ENCODE measurements at regions not wholly inside any gene's neighbourhood (a gene's known extent, or its start where the extent isn't known, plus 50 kb on each side); places are given as distances from the start of the nearest gene placed in this dataset.
"Not testable (repeated sequence)": the region's sequence is repeated elsewhere in the genome, so short reads cannot be mapped to it uniquely, and the experiment has no call there.

- DNase-seq = no peak
These were observed 528.4 kb upstream of the TOM1L1 start for GRCh38 chr17:54372069-54372749.

- DNase-seq = no peak
These were observed 526.7 kb upstream of the TOM1L1 start for GRCh38 chr17:54373970-54374369.

DNA sequence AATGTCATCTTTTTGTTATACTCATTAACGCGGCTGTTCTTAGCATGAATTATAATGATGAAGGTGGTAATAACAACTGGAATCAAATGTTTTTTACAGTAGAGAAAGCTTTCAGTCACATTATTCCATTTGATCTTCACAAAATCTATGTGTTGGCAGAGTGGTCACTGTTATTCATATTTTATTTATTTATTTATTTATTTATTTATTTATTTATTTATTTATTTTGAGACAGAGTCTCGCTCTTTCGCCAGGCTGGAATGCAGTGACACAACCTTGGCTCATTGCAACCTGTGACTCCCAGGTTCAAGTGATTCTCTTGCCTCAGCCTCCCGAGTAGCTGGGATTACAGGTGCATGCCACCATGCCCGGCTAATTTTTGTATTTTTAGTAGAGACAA, 524.2 kb upstream of the TOM1L1 start:
- DNase-seq = not testable (repeated sequence)

DNA sequence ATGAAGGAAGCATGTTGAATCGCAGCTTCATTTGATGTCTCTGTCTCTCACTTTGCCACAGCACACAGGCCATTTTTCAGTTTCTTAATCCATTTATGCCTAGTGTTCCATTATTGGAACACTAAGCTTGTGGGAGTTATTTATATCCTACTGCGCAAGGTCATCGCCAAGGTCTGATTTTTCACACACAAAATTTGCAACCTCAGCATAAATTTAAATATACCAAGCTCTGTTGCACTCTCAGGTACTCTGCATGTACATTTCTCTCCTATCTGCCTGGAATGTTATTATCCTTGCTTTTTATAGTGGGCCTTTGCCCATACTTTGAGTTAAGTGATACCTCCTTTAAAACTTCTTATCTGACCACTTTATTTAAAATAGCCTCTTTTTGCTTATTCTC, 519.2 kb upstream of the TOM1L1 start:
- no peak for DNase-seq

DNA sequence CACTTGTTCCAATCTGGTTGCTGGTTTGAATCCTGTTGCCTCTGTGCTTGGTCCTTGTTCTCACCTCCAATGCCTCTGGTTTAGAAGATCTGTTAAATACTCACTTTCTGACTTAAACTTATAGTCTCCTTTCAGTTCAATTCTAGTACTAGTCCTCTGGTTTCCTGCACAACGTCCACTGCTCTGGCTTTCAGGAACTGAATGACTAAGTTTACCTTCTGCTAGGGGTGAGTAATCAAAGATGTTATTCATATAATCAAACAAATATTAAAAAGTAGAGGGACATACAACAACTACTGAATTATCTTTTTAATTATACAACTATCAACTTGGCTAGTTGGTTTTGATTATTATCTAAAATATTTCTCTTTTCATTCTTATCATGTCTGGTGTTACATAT, 496.4 kb upstream of the TOM1L1 start:
- DNase-seq = no peak

GRCh38 chr17:54405826-54406225, 494.8 kb upstream of the TOM1L1 start:
- DNase-seq = no peak

- no peak for DNase-seq
These were observed 491.9 kb upstream of the TOM1L1 start for GRCh38 chr17:54408731-54409130.

GRCh38 chr17:54418467-54418866, 482.2 kb upstream of the TOM1L1 start:
- DNase-seq = no peak

DNA sequence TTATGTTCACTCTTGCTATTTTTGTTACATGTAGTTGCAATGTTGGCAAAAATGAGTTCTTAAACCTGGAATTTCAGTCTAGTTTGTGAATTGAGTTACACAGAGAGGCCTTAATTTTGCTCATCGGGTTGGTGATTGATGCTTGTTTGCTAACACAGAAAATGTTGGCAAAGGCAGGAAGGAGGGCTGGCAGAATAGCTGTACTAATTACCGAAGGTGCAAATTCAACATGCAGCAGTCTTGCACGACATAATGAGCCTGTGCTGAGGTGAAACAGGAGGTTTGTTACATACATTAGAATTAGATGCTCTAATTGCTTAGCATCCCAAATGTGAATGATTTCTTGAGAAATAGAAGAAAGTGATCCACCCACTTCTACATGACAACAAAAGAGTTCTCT, 475.0 kb upstream of the TOM1L1 start:
- DNase-seq = no peak

GRCh38 chr17:54426296-54426886, 474.3 kb upstream of the TOM1L1 start:
- no peak for DNase-seq

DNA sequence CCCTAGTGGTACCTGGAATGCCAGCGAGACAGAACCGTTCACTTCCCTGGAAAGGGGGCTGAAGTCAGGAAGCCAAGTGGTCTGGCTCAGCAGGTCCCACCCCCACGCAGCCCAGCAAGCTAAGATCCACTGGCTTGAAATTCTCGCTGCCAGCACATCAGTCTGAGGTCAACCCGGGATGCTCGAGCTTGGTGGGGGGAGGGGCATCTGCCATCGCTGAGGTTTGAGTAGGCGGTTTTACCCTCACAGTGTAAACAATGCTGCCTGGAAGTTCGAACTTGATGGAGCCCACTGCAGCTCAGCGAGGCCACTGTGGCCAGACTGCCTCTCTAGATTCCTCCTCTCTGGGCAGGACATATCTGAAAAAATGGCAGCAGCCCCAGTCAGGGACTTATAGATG, 464.7 kb upstream of the TOM1L1 start:
- no peak for DNase-seq

GRCh38 chr17:54439816-54440215, 460.8 kb upstream of the TOM1L1 start:
- no peak for DNase-seq

- DNase-seq = no peak
These were observed 449.6 kb upstream of the TOM1L1 start for GRCh38 chr17:54451051-54451450.

GRCh38 chr17:54452666-54453348, 447.8 kb upstream of the TOM1L1 start:
- no peak for DNase-seq

DNA sequence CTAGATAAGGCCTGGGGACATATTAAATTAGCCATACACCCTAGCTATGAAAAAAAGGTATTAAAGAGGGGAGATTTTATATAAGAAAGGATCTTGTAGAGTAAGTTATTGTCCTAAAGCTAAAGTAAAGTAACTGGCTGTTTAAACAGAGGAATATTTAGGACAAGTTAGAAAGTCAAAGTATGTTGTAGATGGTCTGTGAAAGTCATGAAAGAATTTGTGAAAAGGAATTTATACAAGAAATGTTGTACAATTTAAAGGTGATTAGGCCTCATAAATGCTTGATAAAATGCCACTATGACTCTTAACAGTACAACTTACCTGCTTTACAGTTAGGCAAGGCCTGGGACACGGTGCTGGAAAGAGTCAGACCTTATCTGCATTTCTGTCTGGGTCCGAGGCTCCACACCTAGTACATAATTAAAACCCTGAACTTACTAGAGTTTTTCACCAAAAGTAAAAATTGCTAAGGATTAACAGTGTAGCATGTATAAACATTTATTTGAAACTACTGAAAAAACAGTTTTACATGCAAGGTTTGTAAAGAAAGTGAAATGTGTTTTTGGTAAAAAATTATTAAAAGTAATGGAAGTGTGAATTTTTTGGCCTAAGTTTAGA, 445.3 kb upstream of the TOM1L1 start:
- no peak for DNase-seq

GRCh38 chr17:54465443-54465842, 435.2 kb upstream of the TOM1L1 start:
- DNase-seq = not testable (repeated sequence)

GRCh38 chr17:54466875-54467274, 433.8 kb upstream of the TOM1L1 start:
- no peak for DNase-seq

DNA sequence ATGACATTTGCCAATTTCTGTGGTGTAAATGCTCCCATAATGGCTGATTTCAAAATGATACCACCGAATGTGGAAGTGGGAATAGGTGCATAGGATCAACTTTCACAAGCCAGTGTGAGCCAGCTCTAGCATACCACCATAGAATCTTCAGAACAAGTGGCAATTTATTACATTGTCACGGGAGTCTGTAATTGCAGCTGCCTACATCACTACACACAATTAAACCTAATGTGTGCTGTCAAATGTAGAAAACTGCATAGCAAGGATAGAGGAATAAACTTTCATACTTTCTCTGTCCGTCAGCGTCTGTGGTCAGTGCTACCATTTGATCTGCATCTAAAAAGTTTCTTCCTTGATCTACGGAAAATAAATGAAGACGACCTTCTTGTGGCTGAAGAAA, 417.8 kb upstream of the TOM1L1 start:
- DNase-seq = no peak

GRCh38 chr17:54493691-54494090, 407.0 kb upstream of the TOM1L1 start:
- no peak for DNase-seq

GRCh38 chr17:54494721-54495715, 405.6 kb upstream of the TOM1L1 start:
- no peak for DNase-seq

DNA sequence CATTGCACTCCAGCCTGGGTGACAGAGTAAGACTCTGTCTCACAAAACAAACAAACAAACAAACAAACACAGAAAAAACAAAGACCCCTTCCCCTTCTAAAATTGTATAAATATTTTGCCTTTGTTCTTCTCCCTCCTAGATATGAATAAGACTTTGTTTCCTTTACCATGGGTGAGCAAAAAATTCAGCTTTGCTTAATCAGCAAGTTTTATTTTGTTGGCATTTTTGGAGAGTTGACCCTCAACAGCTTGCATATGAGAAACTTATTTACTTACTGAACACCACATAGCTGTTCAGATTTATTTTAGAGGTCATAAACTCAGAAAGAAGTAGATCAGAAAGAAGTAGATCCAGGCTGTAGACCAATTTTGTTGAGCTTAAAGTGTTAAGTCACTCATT, 395.2 kb upstream of the TOM1L1 start:
- no peak for DNase-seq

DNA sequence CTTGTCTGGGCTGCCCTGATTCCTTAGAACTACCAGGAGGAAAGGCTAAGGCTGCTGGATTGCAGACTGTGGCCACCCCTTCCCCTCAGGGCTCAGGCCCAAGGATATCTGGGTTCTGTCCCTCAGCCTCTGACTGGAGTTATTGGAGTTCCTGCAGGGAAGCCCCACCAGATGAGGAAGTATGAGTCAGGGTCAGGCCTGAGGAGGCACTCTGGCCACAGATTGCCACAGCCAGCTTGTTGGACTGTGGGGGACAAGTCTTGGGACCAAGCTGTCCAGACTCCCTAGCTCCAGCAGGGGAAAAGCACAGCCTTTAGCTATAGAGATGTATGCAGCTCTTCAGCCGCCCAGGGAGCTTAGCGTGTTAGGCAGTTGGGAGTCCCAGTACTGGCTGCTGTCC, 381.9 kb upstream of the TOM1L1 start:
- DNase-seq = no peak

DNA sequence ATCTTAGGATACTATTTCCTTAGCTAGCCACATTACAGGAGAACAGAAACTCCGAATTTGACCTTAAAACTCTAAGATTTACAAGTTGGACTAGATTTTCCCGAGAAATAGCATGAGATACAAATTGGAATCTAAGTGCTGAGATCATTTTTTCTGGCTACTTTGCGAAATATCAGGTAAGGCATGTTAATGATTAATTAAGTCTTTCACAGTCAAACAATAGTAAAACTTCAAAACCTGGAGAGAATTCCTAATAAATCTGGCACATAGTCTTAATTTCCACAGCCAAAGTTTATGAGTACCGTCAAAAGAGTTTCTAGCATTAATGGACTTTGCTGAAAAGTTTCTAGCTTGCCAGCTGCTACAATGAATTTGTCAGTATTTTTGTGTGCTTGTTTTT, 379.5 kb upstream of the TOM1L1 start:
- DNase-seq = no peak

Data from NCI-H748 treated with DMSO at 0.1 percent for 48 hours (cell line).